ENCODE measurements at regions not wholly inside any gene's neighbourhood (a gene's known extent, or its start where the extent isn't known, plus 50 kb on each side); places are given as distances from the start of the nearest gene placed in this dataset.

- TF ChIP-seq CTCF (conservative IDR thresholded peaks at IDR 0.05) = no peak
- H3K36me3 Mint-ChIP-seq (ENCODE audit: low read depth) = no peaks in the 10 kb centered on the region
- DNase-seq (ENCODE audit: low read depth, low spot score) = no peak
These were observed 470.5 kb downstream of the EPHA3 start for GRCh38 chr3:89577637-89578530.

GRCh38 chr3:89580859-89581258, 473.4 kb downstream of the EPHA3 start:
- no peak for DNase-seq (ENCODE audit: low read depth, low spot score)
- no peak for TF ChIP-seq CTCF (conservative IDR thresholded peaks at IDR 0.05)
- no peak overlapping the region for H3K27ac Mint-ChIP-seq (ENCODE audit: unreplicated experiment)
- H3K4me1 Mint-ChIP-seq = peaks cover 18% of the 10 kb centered on the region
- no peaks in the 10 kb centered on the region for H3K36me3 Mint-ChIP-seq (ENCODE audit: low read depth)
- H3K4me3 Mint-ChIP-seq = no peak overlapping the region
- H3K9me3 Mint-ChIP-seq = no peaks in the 10 kb centered on the region
- no peaks in the 10 kb centered on the region for H3K27me3 Mint-ChIP-seq (ENCODE audit: low read depth)

More at GRCh38 chr3:89577637-89578530, 470.5 kb downstream of the EPHA3 start:
- H3K4me3 Mint-ChIP-seq = no peak overlapping the region
- peaks cover 17% of the 10 kb centered on the region for H3K4me1 Mint-ChIP-seq
- H3K9me3 Mint-ChIP-seq = no peaks in the 10 kb centered on the region
- no peak overlapping the region for H3K27ac Mint-ChIP-seq (ENCODE audit: unreplicated experiment)
- H3K27me3 Mint-ChIP-seq (ENCODE audit: low read depth) = no peaks in the 10 kb centered on the region

GRCh38 chr3:89584398-89584797, 477.0 kb downstream of the EPHA3 start:
- no peaks in the 10 kb centered on the region for H3K27me3 Mint-ChIP-seq (ENCODE audit: low read depth)
- peaks cover 8% of the 10 kb centered on the region for H3K4me1 Mint-ChIP-seq
- no peak for TF ChIP-seq CTCF (conservative IDR thresholded peaks at IDR 0.05)
- no peak for DNase-seq (ENCODE audit: low read depth, low spot score)
- no peak overlapping the region for H3K27ac Mint-ChIP-seq (ENCODE audit: unreplicated experiment)
- no peaks in the 10 kb centered on the region for H3K36me3 Mint-ChIP-seq (ENCODE audit: low read depth)
- no peak overlapping the region for H3K4me3 Mint-ChIP-seq
- peaks cover 8% of the 10 kb centered on the region for H3K9me3 Mint-ChIP-seq

- peaks cover 8% of the 10 kb centered on the region for H3K9me3 Mint-ChIP-seq
- H3K27me3 Mint-ChIP-seq (ENCODE audit: low read depth) = no peaks in the 10 kb centered on the region
- no peak overlapping the region for H3K4me3 Mint-ChIP-seq
These were observed 478.8 kb downstream of the EPHA3 start for GRCh38 chr3:89586256-89586655.

GRCh38 chr3:89586676-89587075, 479.3 kb downstream of the EPHA3 start:
- Mint-ChIP-seq H3K9me3 (peaks cover 8% of the 10 kb centered on the region), H3K4me1 (peaks cover 6% of the 10 kb centered on the region), H3K36me3 (ENCODE audit: low read depth) (no peaks in the 10 kb centered on the region), H3K27ac (ENCODE audit: unreplicated experiment) (no peak overlapping the region), H3K4me3 (no peak overlapping the region), H3K27me3 (ENCODE audit: low read depth) (no peaks in the 10 kb centered on the region)
- no peak for TF ChIP-seq CTCF (conservative IDR thresholded peaks at IDR 0.05)
- no peak for DNase-seq (ENCODE audit: low read depth, low spot score)

More at GRCh38 chr3:89586256-89586655, 478.8 kb downstream of the EPHA3 start:
- no peak for DNase-seq (ENCODE audit: low read depth, low spot score)
- no peak overlapping the region for H3K27ac Mint-ChIP-seq (ENCODE audit: unreplicated experiment)
- H3K36me3 Mint-ChIP-seq (ENCODE audit: low read depth) = no peaks in the 10 kb centered on the region
- TF ChIP-seq CTCF (conservative IDR thresholded peaks at IDR 0.05) = no peak
- peaks cover 6% of the 10 kb centered on the region for H3K4me1 Mint-ChIP-seq
